ENCODE measurements at regions not wholly inside any gene's neighbourhood (a gene's known extent, or its start where the extent isn't known, plus 50 kb on each side); places are given as distances from the start of the nearest gene placed in this dataset.

DNA sequence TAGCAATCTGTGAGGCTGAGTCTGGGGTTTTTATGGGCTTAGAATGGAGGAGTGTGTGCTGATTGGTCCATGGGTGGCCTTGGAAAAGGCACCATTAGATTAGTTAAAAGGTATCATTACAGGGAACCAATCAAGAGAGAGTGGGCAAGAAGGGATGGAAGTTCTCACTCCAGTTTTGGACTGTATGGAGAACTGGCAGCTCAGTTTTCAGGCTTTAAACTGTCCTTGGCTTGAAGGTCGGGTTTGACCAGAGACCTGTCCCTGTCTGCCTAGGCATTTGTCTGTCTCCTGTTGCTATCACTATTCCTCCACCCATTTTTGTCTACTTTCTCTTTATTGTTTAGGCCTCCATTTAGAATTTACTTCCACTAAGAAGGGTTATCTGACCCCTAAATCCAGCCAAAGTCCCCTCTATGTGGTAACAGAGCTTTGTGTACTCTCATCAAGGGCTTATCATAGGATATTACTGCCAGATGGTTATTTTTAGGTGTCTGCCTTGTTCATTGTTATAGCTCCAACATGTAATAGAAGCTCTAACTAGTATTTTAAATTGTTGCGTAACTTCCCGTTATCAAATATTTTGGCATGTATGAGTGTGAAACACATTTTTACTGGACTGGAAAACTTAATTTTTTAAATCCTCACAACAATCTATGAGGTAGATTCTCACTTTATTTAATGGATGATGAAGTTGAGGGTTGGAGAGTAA, 133.3 kb upstream of the SLC10A2 start:
- H3K4me3 ChIP-seq (replicated peaks in 1 of 3): no peak overlapping the region
- H3K9me3 ChIP-seq: no peaks in the 10 kb centered on the region
- no peaks in the 10 kb centered on the region for H3K36me3 ChIP-seq
- 90 to 94% methylated on average over 3 of the region's 3 CpGs for WGBS, 2 donors
- no peak for TF ChIP-seq POLR2A (IDR thresholded peaks at IDR 0.05)
- TF ChIP-seq, protein P1, sequence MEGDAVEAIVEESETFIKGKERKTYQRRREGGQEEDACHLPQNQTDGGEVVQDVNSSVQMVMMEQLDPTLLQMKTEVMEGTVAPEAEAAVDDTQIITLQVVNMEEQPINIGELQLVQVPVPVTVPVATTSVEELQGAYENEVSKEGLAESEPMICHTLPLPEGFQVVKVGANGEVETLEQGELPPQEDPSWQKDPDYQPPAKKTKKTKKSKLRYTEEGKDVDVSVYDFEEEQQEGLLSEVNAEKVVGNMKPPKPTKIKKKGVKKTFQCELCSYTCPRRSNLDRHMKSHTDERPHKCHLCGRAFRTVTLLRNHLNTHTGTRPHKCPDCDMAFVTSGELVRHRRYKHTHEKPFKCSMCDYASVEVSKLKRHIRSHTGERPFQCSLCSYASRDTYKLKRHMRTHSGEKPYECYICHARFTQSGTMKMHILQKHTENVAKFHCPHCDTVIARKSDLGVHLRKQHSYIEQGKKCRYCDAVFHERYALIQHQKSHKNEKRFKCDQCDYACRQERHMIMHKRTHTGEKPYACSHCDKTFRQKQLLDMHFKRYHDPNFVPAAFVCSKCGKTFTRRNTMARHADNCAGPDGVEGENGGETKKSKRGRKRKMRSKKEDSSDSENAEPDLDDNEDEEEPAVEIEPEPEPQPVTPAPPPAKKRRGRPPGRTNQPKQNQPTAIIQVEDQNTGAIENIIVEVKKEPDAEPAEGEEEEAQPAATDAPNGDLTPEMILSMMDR (IDR thresholded peaks at IDR 0.05): no peak
- intact Hi-C loops (cut with DNase I): no loop called here
- no peaks in the 10 kb centered on the region for H3K27me3 ChIP-seq
- DNase-seq: no peak
- no peak overlapping the region for H3K27ac ChIP-seq
- H3K4me1 ChIP-seq: no peaks in the 10 kb centered on the region

DNA sequence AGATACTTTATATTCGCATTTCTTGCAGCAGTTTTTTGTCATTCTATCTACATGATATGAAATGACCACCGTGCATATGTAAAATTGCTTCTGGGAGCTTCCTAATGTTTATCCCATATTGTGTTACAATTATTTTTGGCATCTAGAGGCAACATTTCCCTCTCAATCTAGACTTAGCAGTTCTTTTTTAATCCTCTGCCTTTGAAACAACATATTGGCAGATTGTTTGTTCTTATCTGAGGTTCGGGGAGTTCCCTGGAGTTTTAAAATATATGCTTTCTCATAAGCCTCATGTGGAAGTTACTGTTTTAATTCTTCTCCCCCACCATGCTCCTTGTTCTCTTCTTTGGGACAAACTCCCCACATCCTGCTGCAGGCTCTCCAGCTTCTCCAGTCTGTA, 130.1 kb upstream of the SLC10A2 start:
- WGBS, 2 donors: 71 to 74% methylated on average over 3 of the region's 3 CpGs
- Histone ChIP-seq H3K27me3 (no peaks in the 10 kb centered on the region), H3K4me1 (no peaks in the 10 kb centered on the region), H3K27ac (no peak overlapping the region), H3K36me3 (no peaks in the 10 kb centered on the region), H3K4me3 (replicated peaks in 1 of 3) (no peak overlapping the region), H3K9me3 (no peaks in the 10 kb centered on the region)
- intact Hi-C loops (cut with DNase I): no loop called here
- no peak for DNase-seq
- TF ChIP-seq POLR2A (IDR thresholded peaks at IDR 0.05): no peak
- TF ChIP-seq, protein P1 (IDR thresholded peaks at IDR 0.05): no peak

DNA sequence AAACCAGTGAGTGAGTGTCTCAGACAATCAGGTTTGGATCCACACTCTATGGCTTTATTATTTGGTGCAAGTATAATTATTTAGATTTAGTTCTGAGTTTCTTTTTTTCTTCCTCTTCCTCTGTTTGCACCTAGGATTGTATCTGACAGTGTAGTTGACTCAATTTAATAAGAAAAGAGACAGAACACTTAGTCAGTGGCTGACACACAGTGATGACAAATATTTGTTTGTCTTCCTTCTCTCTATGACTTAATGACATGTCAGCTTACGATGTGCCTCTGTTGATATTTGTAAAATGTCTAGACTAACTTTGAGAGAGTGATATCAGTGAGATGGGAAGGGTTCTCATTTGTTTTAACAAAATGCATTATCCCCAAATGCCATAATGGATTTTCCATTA, 129.5 kb upstream of the SLC10A2 start:
- Histone ChIP-seq H3K27ac (no peak overlapping the region), H3K4me1 (no peaks in the 10 kb centered on the region), H3K4me3 (replicated peaks in 1 of 3) (no peak overlapping the region), H3K36me3 (no peaks in the 10 kb centered on the region), H3K9me3 (no peaks in the 10 kb centered on the region), H3K27me3 (no peaks in the 10 kb centered on the region)
- DNase-seq: no peak
- intact Hi-C loops (cut with DNase I): no loop called here
- 50 to 81% methylated on average over 1 of the region's 1 CpG for WGBS, 2 donors
- TF ChIP-seq, protein P1 (IDR thresholded peaks at IDR 0.05): no peak
- no peak for TF ChIP-seq POLR2A (IDR thresholded peaks at IDR 0.05)

DNA sequence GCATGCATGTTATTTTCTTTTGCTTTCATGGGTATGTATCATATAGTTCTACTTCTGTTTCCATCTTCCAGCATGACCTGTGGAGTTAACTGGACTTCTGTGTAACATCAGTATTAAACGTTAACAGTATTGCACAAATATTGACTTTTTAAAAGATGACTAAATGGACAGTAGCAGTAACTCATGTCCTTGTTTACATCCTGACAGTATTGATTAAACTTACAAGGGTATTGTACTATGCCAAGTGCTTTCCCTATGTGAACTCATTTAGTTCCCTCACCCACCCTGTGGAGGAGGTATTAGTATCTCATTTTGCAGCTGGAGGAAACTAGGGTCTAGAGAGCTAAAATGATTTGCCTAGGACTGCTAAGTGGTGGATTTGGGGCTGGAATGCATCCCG, 128.7 kb upstream of the SLC10A2 start:
- no peak for DNase-seq
- H3K36me3 ChIP-seq: no peaks in the 10 kb centered on the region
- TF ChIP-seq, protein P1 (IDR thresholded peaks at IDR 0.05): no peak
- no peak for TF ChIP-seq POLR2A (IDR thresholded peaks at IDR 0.05)
- 80 to 87% methylated on average over 2 of the region's 2 CpGs for WGBS, 2 donors
- intact Hi-C loops (cut with DNase I): no loop called here
- H3K27ac ChIP-seq: no peak overlapping the region
- no peaks in the 10 kb centered on the region for H3K27me3 ChIP-seq
- H3K4me1 ChIP-seq: no peaks in the 10 kb centered on the region
- H3K4me3 ChIP-seq (replicated peaks in 1 of 3): no peak overlapping the region
- H3K9me3 ChIP-seq: no peaks in the 10 kb centered on the region

DNA sequence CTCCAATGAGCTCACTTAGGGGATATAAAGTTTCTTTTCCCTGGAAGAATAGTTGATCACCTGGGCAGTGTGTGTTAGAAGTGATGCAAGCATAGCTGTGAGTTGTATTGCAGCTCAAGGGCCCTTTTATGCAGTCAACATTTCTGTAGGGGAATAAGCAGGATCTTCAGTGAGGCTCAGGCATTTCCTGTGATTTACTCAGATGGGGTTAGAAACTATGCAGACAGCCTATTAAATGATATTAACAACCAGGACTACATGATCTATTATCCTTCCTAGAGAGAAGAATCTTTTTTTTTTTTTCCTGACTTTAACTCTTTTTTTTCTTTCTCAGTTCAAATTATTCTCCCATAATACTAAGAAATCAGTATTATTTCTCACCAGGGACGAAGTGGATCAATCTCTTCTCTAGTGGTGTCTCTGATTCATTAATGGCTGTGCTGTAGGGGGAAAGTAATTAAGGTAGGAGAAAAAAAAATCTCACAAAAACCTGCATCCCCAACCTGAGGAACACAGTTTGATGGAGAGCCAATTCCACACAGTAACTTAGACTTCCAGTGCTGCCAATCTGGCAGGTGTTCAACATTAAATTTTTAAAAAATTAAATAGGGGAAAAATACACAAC, 126.4 kb upstream of the SLC10A2 start:
- Histone ChIP-seq H3K36me3 (no peaks in the 10 kb centered on the region), H3K27me3 (no peaks in the 10 kb centered on the region), H3K4me1 (no peaks in the 10 kb centered on the region), H3K27ac (no peak overlapping the region), H3K4me3 (replicated peaks in 1 of 3) (no peak overlapping the region), H3K9me3 (no peaks in the 10 kb centered on the region)
- DNase-seq: no peak
- TF ChIP-seq, protein P1 (IDR thresholded peaks at IDR 0.05): no peak
- no peak for TF ChIP-seq POLR2A (IDR thresholded peaks at IDR 0.05)
- 94 to 96% methylated on average over 1 of the region's 1 CpG for WGBS, 2 donors
- intact Hi-C loops (cut with DNase I): no loop called here

Data from thyroid gland (tissue), 4 donors.